ENCODE measurements at regions not wholly inside any gene's neighbourhood (a gene's known extent, or its start where the extent isn't known, plus 50 kb on each side); places are given as distances from the start of the nearest gene placed in this dataset.
"Not testable (repeated sequence)": the region's sequence is repeated elsewhere in the genome, so short reads cannot be mapped to it uniquely, and the experiment has no call there.

- no peak for DNase-seq
Observed at GRCh38 chr9:7615344-7615743, 184.2 kb downstream of the DMAC1 start.

GRCh38 chr9:7613931-7614330 lies 185.6 kb downstream of the DMAC1 start:
- DNase-seq, result no peak

GRCh38 chr9:7608261-7608660 lies 191.3 kb downstream of the DMAC1 start:
- DNase-seq, result no peak

GRCh38 chr9:7607421-7607820 lies 192.2 kb downstream of the DMAC1 start:
- DNase-seq, result no peak

GRCh38 chr9:7606591-7606990 lies 193.0 kb downstream of the DMAC1 start:
- no peak for DNase-seq

- DNase-seq, result no peak
Observed at GRCh38 chr9:7601739-7602138, 197.8 kb downstream of the DMAC1 start.

GRCh38 chr9:7597716-7598115 lies 201.9 kb downstream of the DMAC1 start:
- no peak for DNase-seq

- no peak for DNase-seq
Observed at GRCh38 chr9:7592321-7593316, 207.0 kb downstream of the DMAC1 start.

- DNase-seq, result no peak
Observed at GRCh38 chr9:7591501-7591900, 208.1 kb downstream of the DMAC1 start.

GRCh38 chr9:7580568-7580967 lies 219.0 kb downstream of the DMAC1 start:
- DNase-seq, result no peak

GRCh38 chr9:7579351-7579750 lies 220.2 kb downstream of the DMAC1 start:
- DNase-seq, result no peak

- DNase-seq, result no peak
Observed at GRCh38 chr9:7578951-7579350, 220.6 kb downstream of the DMAC1 start.

GRCh38 chr9:7570107-7570720 lies 229.4 kb downstream of the DMAC1 start:
- peak; percentile 64 to 65 for DNase-seq

- DNase-seq, result no peak
Observed at GRCh38 chr9:7567687-7568086, 231.9 kb downstream of the DMAC1 start.

GRCh38 chr9:7561527-7562080 lies 238.0 kb downstream of the DMAC1 start:
- no peak for DNase-seq

GRCh38 chr9:7560669-7561305 lies 238.8 kb downstream of the DMAC1 start:
- no peak for DNase-seq

- no peak for DNase-seq
Observed at GRCh38 chr9:7554699-7555098, 244.9 kb downstream of the DMAC1 start.

- not testable (repeated sequence) for DNase-seq
Observed at GRCh38 chr9:7552706-7553105, 246.9 kb downstream of the DMAC1 start.

- no peak for DNase-seq
Observed at GRCh38 chr9:7549249-7549648, 250.3 kb downstream of the DMAC1 start.

GRCh38 chr9:7546261-7546660 lies 253.3 kb downstream of the DMAC1 start:
- DNase-seq, result no peak

GRCh38 chr9:7545371-7546165 lies 254.0 kb downstream of the DMAC1 start:
- DNase-seq, result no peak

- DNase-seq, result no peak
Observed at GRCh38 chr9:7542693-7543092, 256.9 kb downstream of the DMAC1 start.

- no peak for DNase-seq
Observed at GRCh38 chr9:7542126-7542525, 257.5 kb downstream of the DMAC1 start.
